Prostate gland (tissue), 2 donors: ENCODE measurements at regions not wholly inside any gene's neighbourhood (a gene's known extent, or its start where the extent isn't known, plus 50 kb on each side); places are given as distances from the start of the nearest gene placed in this dataset.

Experiments used
- DNase-seq: peaks from one replicate; pipeline ENCODE4 v3.0.0-alpha.2; 2019; ENCODE audit warnings: low spot score
- H3K27ac ChIP-seq, 2 donors: fragments of 200-600 bp; sonication (generic); 2 replicates each; pipeline ENCODE4 v1.5.1; 2017 to 2019
- H3K27me3 ChIP-seq: fragments of 200-600 bp; sonication (generic); replicated peaks from 2 replicates; pipeline ENCODE4 v1.5.1; 2019; ENCODE audit not compliant: insufficient read depth
- H3K36me3 ChIP-seq, 2 donors: fragments of 200-600 bp; sonication (generic); 1 replicate in 1 of 2; 2 replicates in 1 of 2; pipeline versions ENCODE4 v1.5.1 to v1.8.1; 2017 to 2019
- H3K4me1 ChIP-seq: fragments of 200-600 bp; sonication (generic); replicated peaks from 2 replicates; pipeline ENCODE4 v1.5.1; 2019
- H3K4me3 ChIP-seq, 2 donors: fragments of 200-600 bp; sonication (generic); 2 replicates each; pipeline ENCODE4 v1.5.1; 2017 to 2019
- H3K9me3 ChIP-seq: fragments of 200-600 bp; sonication (generic); 2 replicates; pipeline ENCODE4 v1.5.1; 2017
- POLR2A ChIP-seq: fragments of 450-650 bp; IDR thresholded peaks from one replicate; pipeline ENCODE4 v1.6.1; 2016; ENCODE audit warnings: antibody characterized with exemption, mild to moderate bottlenecking
- POLR2AphosphoS5 ChIP-seq: sonication (generic); formaldehyde crosslinking; IDR thresholded peaks from one replicate; pipeline ENCODE4 v1.6.1; 2017; ENCODE audit warnings: antibody characterized with exemption
- WGBS: methylation state at CpG from one replicate; pipeline ENCODE4 v1.1.5; 2018; 5-methylcytosine and 5-hydroxymethylcytosine counted together
- intact Hi-C: fragments of 100-400 bp; cut with DNase I; formaldehyde crosslinking; loops from one replicate; pipeline ENCODE4 v1.14.2; 2022
- TF ChIP-seq, protein P1 (sequence below), 4 experiments: fragments of 200-600 bp in 2 of 4; fragments of 450-650 bp in 2 of 4; sonication (generic) in 2 of 4; IDR thresholded peaks; 1 replicate in 3 of 4; 2 replicates in 1 of 4; pipeline ENCODE4 v1.5.1; 2016 to 2019; ENCODE audit warnings: antibody characterized with exemption in 4 of 4, mild to moderate bottlenecking in 2 of 4, moderate library complexity in 2 of 4

DNA sequence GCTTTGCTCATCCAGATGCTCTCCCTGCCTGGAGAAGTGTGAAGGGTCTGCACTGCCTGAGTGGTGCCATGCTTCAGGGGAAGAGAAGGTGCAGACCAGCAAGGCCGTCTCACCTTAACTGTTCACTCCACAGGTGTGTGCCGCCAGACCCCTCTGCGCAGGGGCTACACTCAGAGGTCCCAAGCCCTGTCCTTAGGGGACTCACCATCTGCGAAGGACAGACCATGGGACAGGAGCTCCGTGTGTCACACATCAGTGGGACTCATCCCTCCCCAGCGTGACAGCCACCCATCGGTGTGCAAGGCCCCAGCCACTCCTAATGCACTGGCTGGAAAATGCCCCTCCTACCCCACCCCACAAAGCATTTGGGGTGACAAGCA lies 142.9 kb downstream of the OLFM1 start:
- WGBS: 100% methylated on average over 1 of the region's 7 CpGs
- Histone ChIP-seq H3K9me3 (no peaks in the 10 kb centered on the region), H3K36me3 (no peaks in the 10 kb centered on the region), H3K4me3 (no peak overlapping the region), H3K27ac (no peak overlapping the region), H3K4me1 (no peaks in the 10 kb centered on the region), H3K27me3 (peaks cover 6% of the 10 kb centered on the region)
- no peak for TF ChIP-seq POLR2AphosphoS5
- no peak for TF ChIP-seq POLR2A
- TF ChIP-seq, protein P1, sequence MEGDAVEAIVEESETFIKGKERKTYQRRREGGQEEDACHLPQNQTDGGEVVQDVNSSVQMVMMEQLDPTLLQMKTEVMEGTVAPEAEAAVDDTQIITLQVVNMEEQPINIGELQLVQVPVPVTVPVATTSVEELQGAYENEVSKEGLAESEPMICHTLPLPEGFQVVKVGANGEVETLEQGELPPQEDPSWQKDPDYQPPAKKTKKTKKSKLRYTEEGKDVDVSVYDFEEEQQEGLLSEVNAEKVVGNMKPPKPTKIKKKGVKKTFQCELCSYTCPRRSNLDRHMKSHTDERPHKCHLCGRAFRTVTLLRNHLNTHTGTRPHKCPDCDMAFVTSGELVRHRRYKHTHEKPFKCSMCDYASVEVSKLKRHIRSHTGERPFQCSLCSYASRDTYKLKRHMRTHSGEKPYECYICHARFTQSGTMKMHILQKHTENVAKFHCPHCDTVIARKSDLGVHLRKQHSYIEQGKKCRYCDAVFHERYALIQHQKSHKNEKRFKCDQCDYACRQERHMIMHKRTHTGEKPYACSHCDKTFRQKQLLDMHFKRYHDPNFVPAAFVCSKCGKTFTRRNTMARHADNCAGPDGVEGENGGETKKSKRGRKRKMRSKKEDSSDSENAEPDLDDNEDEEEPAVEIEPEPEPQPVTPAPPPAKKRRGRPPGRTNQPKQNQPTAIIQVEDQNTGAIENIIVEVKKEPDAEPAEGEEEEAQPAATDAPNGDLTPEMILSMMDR (IDR thresholded peaks at IDR 0.05): no peak
- no peak for DNase-seq
- intact Hi-C loops: no loop called here

DNA sequence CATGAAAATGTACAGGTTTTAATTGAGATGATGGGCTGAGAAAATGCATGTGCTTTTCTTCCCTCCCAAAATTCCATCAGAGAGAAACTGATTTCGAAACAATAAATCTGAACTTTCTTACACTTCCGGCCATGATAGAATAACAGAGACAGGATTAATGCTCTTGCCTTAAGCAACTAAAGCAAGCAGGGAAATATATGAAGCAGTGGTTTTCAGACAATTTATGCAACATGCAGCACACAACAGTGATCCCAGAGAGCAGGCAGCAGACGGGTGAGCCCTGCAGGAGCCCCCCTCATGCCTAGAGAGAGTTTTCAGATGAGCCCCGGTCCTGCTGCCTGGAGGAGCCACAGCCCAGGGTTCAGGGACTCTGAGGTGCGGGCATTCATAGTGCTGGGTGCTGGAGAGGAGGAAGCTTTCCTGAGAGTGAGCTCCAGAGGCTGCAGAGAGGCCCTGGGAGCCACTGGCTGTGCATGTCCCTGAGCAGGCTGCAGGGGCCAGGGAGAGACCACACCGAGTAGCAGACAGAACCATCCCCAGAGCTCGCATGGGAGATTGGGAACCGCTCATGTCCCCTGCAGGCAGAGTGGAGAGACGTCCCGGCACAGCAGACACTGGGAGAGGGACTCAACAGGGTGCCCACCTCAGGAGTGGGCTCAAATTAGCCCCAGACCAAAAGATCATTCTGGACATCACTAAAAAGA lies 143.5 kb downstream of the OLFM1 start:
- Histone ChIP-seq H3K4me3 (no peak overlapping the region), H3K36me3 (no peaks in the 10 kb centered on the region), H3K9me3 (no peaks in the 10 kb centered on the region), H3K4me1 (no peaks in the 10 kb centered on the region), H3K27me3 (peaks cover 6% of the 10 kb centered on the region), H3K27ac (no peak overlapping the region)
- intact Hi-C loops: no loop called here
- TF ChIP-seq, protein P1 (IDR thresholded peaks at IDR 0.05): no peak
- TF ChIP-seq POLR2AphosphoS5: no peak
- no peak for TF ChIP-seq POLR2A
- no peak for DNase-seq
- 54% methylated on average over 10 of the region's 10 CpGs for WGBS

DNA sequence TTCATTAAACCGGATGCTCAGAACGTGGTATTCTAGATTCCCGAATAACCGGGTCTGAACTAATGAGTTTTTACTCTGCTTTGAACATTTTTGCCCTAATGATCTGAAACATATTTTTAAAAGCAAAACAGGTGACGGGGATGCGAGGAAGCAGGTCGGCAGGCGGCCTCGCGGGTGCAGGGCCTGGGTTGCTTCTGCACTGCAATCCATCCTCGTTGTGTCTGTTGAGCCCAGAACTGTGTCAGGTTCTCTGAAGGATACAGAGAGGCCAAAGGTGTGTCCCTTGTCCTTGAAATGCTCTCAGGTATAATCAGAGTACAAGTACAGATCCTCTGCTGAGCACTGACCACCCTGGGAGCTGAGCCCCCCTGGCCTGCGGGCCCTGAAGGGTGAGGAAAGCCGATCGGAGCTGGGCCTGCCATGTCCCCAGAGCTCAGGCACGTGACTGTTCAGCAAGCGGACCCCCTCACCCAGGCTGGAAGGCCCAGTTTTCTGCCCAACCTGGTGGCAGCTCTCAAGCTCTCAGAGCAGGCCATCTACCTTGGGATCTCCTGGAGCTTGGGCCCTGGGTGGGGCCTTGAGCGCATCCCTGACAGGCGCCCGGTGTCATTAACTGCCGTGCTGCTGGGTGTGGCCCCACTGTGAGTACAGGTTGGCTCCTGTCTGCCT lies 151.8 kb downstream of the OLFM1 start:
- TF ChIP-seq POLR2A (no peak), POLR2AphosphoS5 (no peak)
- TF ChIP-seq, protein P1 (IDR thresholded peaks at IDR 0.05): no peak
- intact Hi-C loops: no loop called here
- Histone ChIP-seq H3K4me3 (no peak overlapping the region), H3K4me1 (no peaks in the 10 kb centered on the region), H3K9me3 (no peaks in the 10 kb centered on the region), H3K27me3 (no peaks in the 10 kb centered on the region), H3K27ac (no peak overlapping the region), H3K36me3 (no peaks in the 10 kb centered on the region)
- WGBS: 92% methylated on average over 20 of the region's 20 CpGs
- DNase-seq: no peak

DNA sequence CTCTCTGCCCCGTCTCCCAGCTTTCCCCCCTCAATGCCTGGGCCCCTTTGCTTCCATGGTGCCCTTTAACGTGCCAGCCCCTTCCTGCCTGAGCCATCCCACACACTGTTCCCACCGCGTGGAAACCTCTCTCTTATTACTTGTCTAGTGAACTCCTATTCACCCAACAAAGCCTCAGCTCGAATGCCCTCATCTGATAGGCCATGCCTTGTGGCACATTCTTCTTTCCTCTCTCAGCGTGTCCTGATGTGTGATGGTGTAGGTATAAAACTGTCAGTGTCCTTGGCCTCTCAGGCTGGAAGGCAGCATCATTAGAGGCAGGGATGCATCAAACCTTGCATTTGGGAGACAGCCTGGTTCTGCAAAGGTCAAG lies 152.3 kb downstream of the OLFM1 start:
- Histone ChIP-seq H3K9me3 (no peaks in the 10 kb centered on the region), H3K36me3 (no peaks in the 10 kb centered on the region), H3K27me3 (no peaks in the 10 kb centered on the region), H3K4me3 (no peak overlapping the region), H3K27ac (no peak overlapping the region), H3K4me1 (no peaks in the 10 kb centered on the region)
- intact Hi-C loops: no loop called here
- DNase-seq: no peak
- TF ChIP-seq POLR2AphosphoS5 (no peak), POLR2A (no peak)
- TF ChIP-seq, protein P1 (IDR thresholded peaks at IDR 0.05): no peak
- 92% methylated on average over 6 of the region's 6 CpGs for WGBS

DNA sequence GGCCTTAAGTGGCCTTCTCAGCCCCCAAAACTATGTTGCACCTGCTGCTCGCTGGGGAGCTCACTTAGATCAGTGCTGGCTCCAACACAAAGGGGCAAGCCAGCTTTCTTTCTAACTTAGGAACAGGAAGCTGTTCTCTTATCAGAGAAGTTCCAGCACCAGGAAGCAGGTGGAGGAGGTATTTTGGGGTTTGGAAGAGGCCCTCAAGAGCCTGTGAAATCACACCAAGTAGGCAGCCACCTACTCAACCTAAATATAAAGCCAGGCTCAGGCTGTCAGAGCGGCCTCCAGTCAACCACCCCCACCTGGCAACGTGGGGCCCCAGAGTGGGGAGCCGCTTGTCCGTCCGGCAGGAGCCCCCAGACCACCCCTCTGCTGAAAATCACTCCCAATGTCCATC lies 152.8 kb downstream of the OLFM1 start:
- H3K27me3 ChIP-seq: no peaks in the 10 kb centered on the region
- 91% methylated on average over 6 of the region's 6 CpGs for WGBS
- intact Hi-C loops: no loop called here
- H3K9me3 ChIP-seq: no peaks in the 10 kb centered on the region
- DNase-seq: no peak
- no peaks in the 10 kb centered on the region for H3K4me1 ChIP-seq
- H3K27ac ChIP-seq: no peak overlapping the region
- TF ChIP-seq POLR2A (no peak), POLR2AphosphoS5 (no peak)
- TF ChIP-seq, protein P1 (IDR thresholded peaks at IDR 0.05): no peak
- no peak overlapping the region for H3K4me3 ChIP-seq
- no peaks in the 10 kb centered on the region for H3K36me3 ChIP-seq
